ENCODE measurements at regions not wholly inside any gene's neighbourhood (a gene's known extent, or its start where the extent isn't known, plus 50 kb on each side); places are given as distances from the start of the nearest gene placed in this dataset.
A peak's percentile ranks its signal among the peaks of the same experiment; 100 is the strongest.

DNA sequence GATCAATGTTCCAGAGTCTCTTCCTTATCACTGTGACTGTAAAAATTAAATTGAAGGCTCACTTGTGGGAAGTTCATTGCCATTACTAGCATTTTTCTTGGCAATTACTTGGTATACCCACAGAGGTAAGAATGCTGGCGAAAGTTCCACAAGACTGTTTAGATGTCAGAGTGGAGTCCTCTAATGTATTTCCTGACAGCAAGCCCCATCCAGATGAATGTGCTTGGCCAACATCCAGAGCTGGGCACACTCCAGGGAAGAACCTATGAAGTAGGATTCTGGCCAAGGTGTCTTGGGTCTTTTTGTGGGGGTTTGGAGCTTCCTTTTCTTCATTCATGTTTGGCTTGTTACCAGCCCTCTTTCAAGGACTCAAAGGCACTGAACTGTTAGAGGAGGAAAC, 473.6 kb downstream of the DMAC1 start:
- no peak for DNase-seq (ENCODE audit: low spot score)
- Histone ChIP-seq H3K9me3 (no peaks in the 10 kb centered on the region), H3K4me1 (no peaks in the 10 kb centered on the region), H3K27ac (no peak overlapping the region), H3K36me3 (no peaks in the 10 kb centered on the region), H3K27me3 (no peaks in the 10 kb centered on the region), H3K4me3 (no peak overlapping the region)
- TF ChIP-seq CTCF (IDR thresholded peaks at IDR 0.05): no peak

DNA sequence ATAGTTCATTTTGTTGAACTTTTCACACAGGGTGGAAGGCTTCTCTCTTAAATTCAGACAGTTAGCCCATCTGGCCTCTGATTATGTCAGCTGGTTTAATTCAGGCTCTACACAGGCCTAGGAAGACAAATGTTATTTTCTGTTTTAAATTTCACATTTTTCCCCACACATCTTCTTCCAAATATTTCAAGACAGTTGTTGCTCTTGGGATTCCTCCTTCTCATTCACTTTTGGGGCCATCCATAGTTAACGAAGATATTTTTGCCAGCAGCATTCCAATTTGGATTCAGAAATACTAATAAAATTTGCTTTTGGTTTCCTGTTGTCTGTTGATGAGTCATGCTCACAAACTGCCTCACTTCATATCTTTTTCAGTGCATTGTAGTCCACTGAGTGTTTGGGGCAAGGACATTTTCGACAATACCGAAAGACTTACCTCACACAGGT, 475.4 kb downstream of the DMAC1 start:
- Histone ChIP-seq H3K27me3 (no peaks in the 10 kb centered on the region), H3K4me3 (no peak overlapping the region), H3K9me3 (no peaks in the 10 kb centered on the region), H3K36me3 (no peaks in the 10 kb centered on the region), H3K27ac (no peak overlapping the region), H3K4me1 (no peaks in the 10 kb centered on the region)
- no peak for DNase-seq (ENCODE audit: low spot score)
- no peak for TF ChIP-seq CTCF (IDR thresholded peaks at IDR 0.05)

DNA sequence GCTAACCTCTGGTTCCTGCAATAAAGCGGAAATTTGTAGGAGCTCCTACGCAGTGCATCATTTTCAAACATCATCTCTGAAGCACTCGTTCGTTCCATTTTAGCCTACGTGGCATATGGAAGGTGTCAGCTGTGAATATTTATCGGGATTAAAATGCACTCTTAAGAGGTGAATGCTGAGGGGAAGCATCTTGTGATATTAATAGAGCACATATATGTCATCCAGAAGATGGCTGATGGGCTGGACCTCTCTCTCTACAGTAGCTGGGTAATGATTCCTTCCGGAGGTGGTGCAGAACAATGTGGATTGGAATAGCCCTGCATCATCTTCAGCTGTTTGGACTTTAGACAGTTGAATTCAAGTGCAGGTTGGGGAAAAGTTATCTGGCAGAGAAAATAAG, 478.7 kb downstream of the DMAC1 start:
- DNase-seq (ENCODE audit: low spot score): no peak
- Histone ChIP-seq H3K27me3 (no peaks in the 10 kb centered on the region), H3K9me3 (no peaks in the 10 kb centered on the region), H3K27ac (no peak overlapping the region), H3K4me3 (no peak overlapping the region), H3K36me3 (no peaks in the 10 kb centered on the region), H3K4me1 (peaks cover 0 to 4% of the 10 kb centered on the region in 2 donors)
- TF ChIP-seq CTCF (IDR thresholded peaks at IDR 0.05): no peak

- no peaks in the 10 kb centered on the region for H3K9me3 ChIP-seq
- H3K27me3 ChIP-seq: no peaks in the 10 kb centered on the region
- TF ChIP-seq CTCF (IDR thresholded peaks at IDR 0.05): no peak
- H3K27ac ChIP-seq: no peak overlapping the region
- H3K4me3 ChIP-seq: no peak overlapping the region
- H3K36me3 ChIP-seq: no peaks in the 10 kb centered on the region
- no peak for DNase-seq (ENCODE audit: low spot score)
- peaks cover 0 to 4% of the 10 kb centered on the region in 2 donors for H3K4me1 ChIP-seq
Observed at GRCh38 chr9:7320139-7320538, 479.4 kb downstream of the DMAC1 start.

GRCh38 chr9:7318920-7319319, 480.7 kb downstream of the DMAC1 start:
- Histone ChIP-seq H3K27me3 (no peaks in the 10 kb centered on the region), H3K9me3 (peaks cover 0 to 3% of the 10 kb centered on the region in 2 donors), H3K27ac (no peak overlapping the region), H3K36me3 (no peaks in the 10 kb centered on the region), H3K4me3 (no peak overlapping the region), H3K4me1 (peaks cover 0 to 4% of the 10 kb centered on the region in 2 donors)
- DNase-seq (ENCODE audit: low spot score): no peak
- TF ChIP-seq CTCF (IDR thresholded peaks at IDR 0.05): no peak

- TF ChIP-seq CTCF (IDR thresholded peaks at IDR 0.05): no peak
- Histone ChIP-seq H3K36me3 (no peaks in the 10 kb centered on the region), H3K4me1 (peaks cover 0 to 4% of the 10 kb centered on the region in 2 donors), H3K4me3 (no peak overlapping the region), H3K27ac (peak overlapping the region; percentile 47 to 72), H3K27me3 (no peaks in the 10 kb centered on the region), H3K9me3 (peaks cover 0 to 23% of the 10 kb centered on the region in 2 donors)
- no peak for DNase-seq (ENCODE audit: low spot score)
Observed at GRCh38 chr9:7316967-7317366, 482.6 kb downstream of the DMAC1 start.
